Mammary epithelial cell (primary cell): ENCODE measurements at regions not wholly inside any gene's neighbourhood (a gene's known extent, or its start where the extent isn't known, plus 50 kb on each side); places are given as distances from the start of the nearest gene placed in this dataset.

Experiments used
- EZH2 ChIP-seq: IDR thresholded peaks from 2 replicates; pipeline ENCODE4 v1.6.1; 2012; ENCODE audit warnings: low read length, inconsistent platforms, borderline replicate concordance
- TF ChIP-seq, protein P1 (sequence below), 2 donors: IDR thresholded peaks in 1 of 2; conservative IDR thresholded peaks in 1 of 2; 2 replicates each; pipeline ENCODE4 v1.5.1; 2011 to 2012; ENCODE audit warnings: inconsistent platforms in 2 of 2, low read length in 2 of 2, mild to moderate bottlenecking in 2 of 2, control low read depth in 1 of 2, low read depth in 1 of 2; ENCODE audit not compliant: insufficient read depth in 1 of 2; ENCODE audit errors: extremely low read depth in 1 of 2

DNA sequence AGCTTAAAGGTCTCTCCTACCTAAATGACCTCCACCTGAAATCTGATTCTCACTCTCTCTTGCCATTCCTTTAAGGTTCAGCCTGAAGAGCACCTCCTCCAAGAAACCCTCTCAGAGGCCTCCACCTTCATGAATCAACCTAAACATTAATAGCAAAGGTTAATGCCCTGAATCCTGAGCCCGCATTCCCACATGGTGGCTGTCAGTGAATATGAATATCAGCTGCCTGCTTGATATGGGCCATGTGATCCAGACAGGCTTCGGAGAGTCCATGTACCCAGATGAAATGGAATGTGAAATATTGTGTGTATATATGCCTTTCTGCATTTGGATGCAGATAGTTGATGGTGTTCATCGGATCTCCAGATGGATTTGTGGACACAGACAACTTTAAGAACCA is 317.5 kb downstream of the TOX3 start:
- TF ChIP-seq, protein P1, sequence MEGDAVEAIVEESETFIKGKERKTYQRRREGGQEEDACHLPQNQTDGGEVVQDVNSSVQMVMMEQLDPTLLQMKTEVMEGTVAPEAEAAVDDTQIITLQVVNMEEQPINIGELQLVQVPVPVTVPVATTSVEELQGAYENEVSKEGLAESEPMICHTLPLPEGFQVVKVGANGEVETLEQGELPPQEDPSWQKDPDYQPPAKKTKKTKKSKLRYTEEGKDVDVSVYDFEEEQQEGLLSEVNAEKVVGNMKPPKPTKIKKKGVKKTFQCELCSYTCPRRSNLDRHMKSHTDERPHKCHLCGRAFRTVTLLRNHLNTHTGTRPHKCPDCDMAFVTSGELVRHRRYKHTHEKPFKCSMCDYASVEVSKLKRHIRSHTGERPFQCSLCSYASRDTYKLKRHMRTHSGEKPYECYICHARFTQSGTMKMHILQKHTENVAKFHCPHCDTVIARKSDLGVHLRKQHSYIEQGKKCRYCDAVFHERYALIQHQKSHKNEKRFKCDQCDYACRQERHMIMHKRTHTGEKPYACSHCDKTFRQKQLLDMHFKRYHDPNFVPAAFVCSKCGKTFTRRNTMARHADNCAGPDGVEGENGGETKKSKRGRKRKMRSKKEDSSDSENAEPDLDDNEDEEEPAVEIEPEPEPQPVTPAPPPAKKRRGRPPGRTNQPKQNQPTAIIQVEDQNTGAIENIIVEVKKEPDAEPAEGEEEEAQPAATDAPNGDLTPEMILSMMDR (conservative IDR thresholded peaks at IDR 0.05 in 1 of 2, IDR thresholded peaks at IDR 0.05 in 1 of 2; ENCODE audit: extremely low read depth in 1 of 2, insufficient read depth in 1 of 2, low read depth in 1 of 2, low read length in 2 of 2), result no peak
- no peak for TF ChIP-seq EZH2
